GM23338 (cell line): ENCODE measurements at regions not wholly inside any gene's neighbourhood (a gene's known extent, or its start where the extent isn't known, plus 50 kb on each side); places are given as distances from the start of the nearest gene placed in this dataset.

Experiments used
- ATAC-seq: fragments of 200-7000 bp; cut with Tn5 transposase; 3 replicates; pipeline ENCODE4 v1.9.1; 2020
- DNase-seq: peaks from one replicate; pipeline ENCODE4 v3.0.0-alpha.2; 2015; ENCODE audit warnings: low spot score
- H2AFZ ChIP-seq: fragments of 200-600 bp; sonication (generic); 2 replicates; pipeline ENCODE4 v1.8.0; 2016; ENCODE audit warnings: antibody characterized with exemption, mild to moderate bottlenecking, moderate library complexity
- H3F3A ChIP-seq: fragments of 200-600 bp; sonication (generic); replicated peaks from 2 replicates; pipeline ENCODE4 v1.8.0; 2017; ENCODE audit warnings: antibody characterized with exemption, mixed run types, low read depth
- H3K27ac ChIP-seq: fragments of 200-600 bp; sonication (generic); 2 replicates; pipeline ENCODE4 v1.6.1; 2016; ENCODE audit warnings: low read depth
- H3K27me3 ChIP-seq: fragments of 200-600 bp; sonication (generic); 2 replicates; pipeline ENCODE4 v1.8.0; 2016; ENCODE audit warnings: mild to moderate bottlenecking, mixed run types, moderate library complexity; ENCODE audit not compliant: insufficient read depth
- H3K36me3 ChIP-seq: fragments of 200-600 bp; sonication (generic); 2 replicates; pipeline ENCODE4 v1.8.0; 2016; ENCODE audit warnings: mild to moderate bottlenecking; ENCODE audit not compliant: insufficient read depth
- H3K4me1 ChIP-seq: fragments of 200-600 bp; sonication (generic); 2 replicates; pipeline ENCODE4 v1.8.0; 2016; ENCODE audit warnings: mild to moderate bottlenecking, moderate library complexity; ENCODE audit not compliant: insufficient read depth
- H3K4me2 ChIP-seq: fragments of 200-600 bp; sonication (generic); 2 replicates; pipeline ENCODE4 v1.7.1; 2017; ENCODE audit warnings: mixed run types
- H3K4me3 ChIP-seq: fragments of 200-600 bp; sonication (generic); 2 replicates; pipeline ENCODE4 v1.6.1; 2016; ENCODE audit warnings: mixed run types
- H3K79me2 ChIP-seq: fragments of 200-600 bp; sonication (generic); replicated peaks from 2 replicates; pipeline ENCODE4 v1.8.0; 2017; ENCODE audit warnings: mild to moderate bottlenecking; ENCODE audit not compliant: insufficient read depth
- H3K9me2 ChIP-seq: fragments of 200-600 bp; sonication (generic); 2 replicates; pipeline ENCODE4 v1.8.0; 2017; ENCODE audit not compliant: insufficient read depth
- H4K20me1 ChIP-seq: fragments of 200-600 bp; sonication (generic); replicated peaks from 2 replicates; pipeline ENCODE4 v1.8.0; 2017; ENCODE audit warnings: mild to moderate bottlenecking; ENCODE audit not compliant: insufficient read depth
- H3K27ac Mint-ChIP-seq: 2 replicates; pipeline ENCODE4 v1.8.0; 2020; ENCODE audit warnings: inconsistent platforms, mild to moderate bottlenecking, moderate library complexity, mixed read lengths
- H3K27me3 Mint-ChIP-seq: 3 replicates; pipeline ENCODE4 v1.8.0; 2022; ENCODE audit warnings: low read depth, mild to moderate bottlenecking, moderate library complexity, mixed read lengths, inconsistent platforms; ENCODE audit not compliant: insufficient read depth, poor library complexity
- H3K36me3 Mint-ChIP-seq: 3 replicates; pipeline ENCODE4 v1.8.0; 2021; ENCODE audit warnings: low read depth, mild to moderate bottlenecking, inconsistent platforms, moderate library complexity, mixed read lengths
- H3K4me1 Mint-ChIP-seq: 3 replicates; pipeline ENCODE4 v1.8.0; 2020; ENCODE audit warnings: mild to moderate bottlenecking, inconsistent platforms, mixed read lengths
- H3K4me3 Mint-ChIP-seq: 3 replicates; pipeline ENCODE4 v1.8.0; 2021; ENCODE audit warnings: moderate library complexity, mild to moderate bottlenecking, inconsistent platforms, mixed read lengths
- H3K9me3 Mint-ChIP-seq: 3 replicates; pipeline ENCODE4 v1.8.0; 2020; ENCODE audit warnings: moderate library complexity, mild to moderate bottlenecking, inconsistent platforms, mixed read lengths
- CREB1 ChIP-seq: fragments of 250-450 bp; sonication (Bioruptor Pico); IDR thresholded peaks from 2 replicates; pipeline ENCODE4 v1.5.0; 2020; ENCODE audit warnings: low read depth, mild to moderate bottlenecking, moderate library complexity
- CTCF ChIP-seq, 2 experiments: fragments of 200-600 bp in 1 of 2; sonication (generic) in 1 of 2; conservative IDR thresholded peaks; 2 replicates each; pipeline versions ENCODE4 v1.5.1 to v1.6.1; 2016 to 2017; ENCODE audit warnings: antibody characterized with exemption in 2 of 2, low read depth in 2 of 2, mild to moderate bottlenecking in 2 of 2, moderate library complexity in 1 of 2
- ETS1 ChIP-seq: IDR thresholded peaks from 2 replicates; pipeline ENCODE4 v1.6.1; 2016; ENCODE audit warnings: antibody characterized with exemption
- EZH2phosphoT487 ChIP-seq: fragments of 200-600 bp; sonication (generic); IDR thresholded peaks from one replicate; pipeline ENCODE4 v1.8.1; 2018; ENCODE audit warnings: antibody characterized with exemption; ENCODE audit not compliant: unreplicated experiment
- JUNB ChIP-seq: IDR thresholded peaks from one replicate; pipeline ENCODE4 v1.6.1; 2016; ENCODE audit warnings: antibody characterized with exemption; ENCODE audit not compliant: unreplicated experiment
- NANOG ChIP-seq: IDR thresholded peaks from 2 replicates; pipeline ENCODE4 v1.6.1; 2016; ENCODE audit warnings: antibody characterized with exemption, borderline replicate concordance
- ZNF114 ChIP-seq: fragments of 250-450 bp; sonication (Bioruptor Pico); IDR thresholded peaks from 2 replicates; pipeline ENCODE4 v1.5.0; 2020; ENCODE audit warnings: mild to moderate bottlenecking, moderate library complexity
- ZNF462 ChIP-seq: fragments of 250-450 bp; sonication (Bioruptor Pico); IDR thresholded peaks from 2 replicates; pipeline ENCODE4 v1.5.0; 2020; ENCODE audit warnings: mild to moderate bottlenecking, moderate library complexity

GRCh38 chr1:25095635-25096200, 136.6 kb downstream of the SYF2 start:
- H3K4me1 Mint-ChIP-seq = peaks cover 5% of the 10 kb centered on the region; the same call in 2 of the 3 replicates
- Histone ChIP-seq H3K4me1 (no peaks in the 10 kb centered on the region), H3K27me3 (no peaks in the 10 kb centered on the region), H3K79me2 (no peaks in the 10 kb centered on the region), H3K36me3 (no peaks in the 10 kb centered on the region), H3F3A (no peaks in the 10 kb centered on the region), H3K9me2 (no peaks in the 10 kb centered on the region), H3K4me3 (no peak overlapping the region), H4K20me1 (no peaks in the 10 kb centered on the region), H3K4me2 (no peak overlapping the region), H3K27ac (no peak overlapping the region), H2AFZ (no peak overlapping the region)
- peaks cover 5% of the 10 kb centered on the region for H3K27me3 Mint-ChIP-seq
- H3K9me3 Mint-ChIP-seq = peaks cover 4% of the 10 kb centered on the region; the same call in 2 of the 3 replicates
- DNase-seq (no peak), ATAC-seq (no peak)
- H3K4me3 Mint-ChIP-seq = no peak overlapping the region
- no peaks in the 10 kb centered on the region for H3K36me3 Mint-ChIP-seq
- no peak for TF ChIP-seq NANOG
- TF ChIP-seq ZNF114 (CRISPR knock-in tag) = no peak
- TF ChIP-seq ZNF462 (CRISPR knock-in tag) = no peak
- TF ChIP-seq JUNB = no peak
- no peak for TF ChIP-seq CREB1 (CRISPR knock-in tag)
- TF ChIP-seq EZH2phosphoT487 = no peak
- TF ChIP-seq ETS1 = no peak
- no peak for TF ChIP-seq CTCF (conservative IDR thresholded peaks at IDR 0.05; ENCODE audit: low read depth in 2 of 2)
- H3K27ac Mint-ChIP-seq = no peak overlapping the region
